Smooth muscle cell (in vitro differentiated cells): ENCODE measurements at regions not wholly inside any gene's neighbourhood (a gene's known extent, or its start where the extent isn't known, plus 50 kb on each side); places are given as distances from the start of the nearest gene placed in this dataset.

Source experiments
- DNase-seq: peaks from one replicate; lab custom pipeline; 2025; ENCODE audit not compliant: unreplicated experiment; lab: John Stamatoyannopoulos, UW
- H2AFZ ChIP-seq: fragments of 200-600 bp; sonication (generic); 2 replicates; pipeline ENCODE4 v1.6.0; 2016; ENCODE audit warnings: antibody characterized with exemption, low read depth, mild to moderate bottlenecking
- H3F3A ChIP-seq: fragments of 200-600 bp; sonication (generic); 2 replicates; pipeline ENCODE4 v1.6.0; 2017; ENCODE audit warnings: antibody characterized with exemption, low read depth
- H3K27ac ChIP-seq: fragments of 200-600 bp; sonication (generic); 2 replicates; pipeline ENCODE4 v1.5.1; 2016; ENCODE audit warnings: low read depth, mild to moderate bottlenecking
- H3K27me3 ChIP-seq: fragments of 200-600 bp; sonication (generic); 2 replicates; pipeline ENCODE4 v1.6.1; 2016; ENCODE audit warnings: low read depth, mild to moderate bottlenecking
- H3K36me3 ChIP-seq: fragments of 200-600 bp; sonication (generic); 2 replicates; pipeline ENCODE4 v1.5.1; 2016; ENCODE audit warnings: low read depth
- H3K4me1 ChIP-seq: fragments of 200-600 bp; sonication (generic); 2 replicates; pipeline ENCODE4 v1.5.1; 2016; ENCODE audit warnings: low read depth
- H3K4me2 ChIP-seq: fragments of 200-600 bp; sonication (generic); 2 replicates; pipeline ENCODE4 v1.6.0; 2016; ENCODE audit warnings: mild to moderate bottlenecking
- H3K4me3 ChIP-seq: fragments of 200-600 bp; sonication (generic); 2 replicates; pipeline ENCODE4 v1.5.1; 2016; ENCODE audit warnings: mild to moderate bottlenecking
- H3K79me2 ChIP-seq: fragments of 200-600 bp; sonication (generic); 2 replicates; pipeline ENCODE4 v1.6.0; 2016; ENCODE audit warnings: low read depth, mild to moderate bottlenecking
- H3K9ac ChIP-seq: fragments of 200-600 bp; sonication (generic); 2 replicates; pipeline ENCODE4 v1.6.0; 2016; ENCODE audit warnings: low read depth
- H3K9me3 ChIP-seq: fragments of 200-600 bp; sonication (generic); replicated peaks from 2 replicates; pipeline ENCODE4 v1.5.1; 2016; ENCODE audit warnings: low read depth
- H4K20me1 ChIP-seq: fragments of 200-600 bp; sonication (generic); 2 replicates; pipeline ENCODE4 v1.6.0; 2016; ENCODE audit warnings: low read depth
- WGBS: methylation state at CpG from one replicate; pipeline ENCODE4 v1.1.7; 2016; ENCODE audit warnings: low lambda C conversion rate; 5-methylcytosine and 5-hydroxymethylcytosine counted together
- TF ChIP-seq, protein P1 (sequence below): fragments of 200-600 bp; sonication (generic); IDR thresholded peaks from 2 replicates; pipeline ENCODE4 v1.5.1; 2017; ENCODE audit warnings: borderline replicate concordance, mild to moderate bottlenecking, antibody characterized with exemption; ENCODE audit not compliant: insufficient read depth, poor library complexity, severe bottlenecking

DNA sequence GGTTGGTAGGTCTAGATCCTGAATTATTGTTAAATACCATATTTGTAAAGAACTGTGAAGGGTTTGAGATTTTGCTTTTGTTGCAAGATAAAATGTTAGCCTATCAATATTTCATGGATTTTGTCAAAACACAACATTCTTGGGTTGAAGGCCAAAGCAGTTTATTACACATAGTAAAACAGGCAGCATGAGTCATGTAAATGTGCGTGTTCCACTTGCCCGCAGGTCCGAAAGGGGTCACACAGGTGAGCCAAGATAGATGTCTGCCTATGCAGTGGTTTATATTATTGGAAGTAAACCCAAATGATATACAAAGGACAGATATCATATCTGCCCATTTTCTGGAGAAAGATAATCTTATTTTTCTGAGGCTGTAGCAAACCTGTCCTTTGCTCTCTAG lies 1654.4 kb upstream of the SPRY2 start:
- DNase-seq, result no peak
- H3K9ac ChIP-seq, result no peak overlapping the region
- no peak overlapping the region for H3K27ac ChIP-seq
- H3K79me2 ChIP-seq, result no peaks in the 10 kb centered on the region
- H4K20me1 ChIP-seq, result no peaks in the 10 kb centered on the region
- no peak overlapping the region for H3K4me2 ChIP-seq
- H3K4me3 ChIP-seq, result no peak overlapping the region
- TF ChIP-seq, protein P1, sequence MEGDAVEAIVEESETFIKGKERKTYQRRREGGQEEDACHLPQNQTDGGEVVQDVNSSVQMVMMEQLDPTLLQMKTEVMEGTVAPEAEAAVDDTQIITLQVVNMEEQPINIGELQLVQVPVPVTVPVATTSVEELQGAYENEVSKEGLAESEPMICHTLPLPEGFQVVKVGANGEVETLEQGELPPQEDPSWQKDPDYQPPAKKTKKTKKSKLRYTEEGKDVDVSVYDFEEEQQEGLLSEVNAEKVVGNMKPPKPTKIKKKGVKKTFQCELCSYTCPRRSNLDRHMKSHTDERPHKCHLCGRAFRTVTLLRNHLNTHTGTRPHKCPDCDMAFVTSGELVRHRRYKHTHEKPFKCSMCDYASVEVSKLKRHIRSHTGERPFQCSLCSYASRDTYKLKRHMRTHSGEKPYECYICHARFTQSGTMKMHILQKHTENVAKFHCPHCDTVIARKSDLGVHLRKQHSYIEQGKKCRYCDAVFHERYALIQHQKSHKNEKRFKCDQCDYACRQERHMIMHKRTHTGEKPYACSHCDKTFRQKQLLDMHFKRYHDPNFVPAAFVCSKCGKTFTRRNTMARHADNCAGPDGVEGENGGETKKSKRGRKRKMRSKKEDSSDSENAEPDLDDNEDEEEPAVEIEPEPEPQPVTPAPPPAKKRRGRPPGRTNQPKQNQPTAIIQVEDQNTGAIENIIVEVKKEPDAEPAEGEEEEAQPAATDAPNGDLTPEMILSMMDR, result no peak
- H3F3A ChIP-seq, result no peaks in the 10 kb centered on the region
- no peak overlapping the region for H2AFZ ChIP-seq
- H3K9me3 ChIP-seq, result no peaks in the 10 kb centered on the region
- no peaks in the 10 kb centered on the region for H3K4me1 ChIP-seq
- 86% methylated on average over 3 of the region's 3 CpGs for WGBS
- no peaks in the 10 kb centered on the region for H3K27me3 ChIP-seq
- no peaks in the 10 kb centered on the region for H3K36me3 ChIP-seq

- no peaks in the 10 kb centered on the region for H4K20me1 ChIP-seq
- no peak for DNase-seq
- H3K4me3 ChIP-seq, result no peak overlapping the region
- H3K9ac ChIP-seq, result no peak overlapping the region
- no peaks in the 10 kb centered on the region for H3F3A ChIP-seq
- H3K27ac ChIP-seq, result no peak overlapping the region
- H3K36me3 ChIP-seq, result no peaks in the 10 kb centered on the region
- no peaks in the 10 kb centered on the region for H3K79me2 ChIP-seq
- H2AFZ ChIP-seq, result no peak overlapping the region
- H3K4me2 ChIP-seq, result no peak overlapping the region
- H3K4me1 ChIP-seq, result no peaks in the 10 kb centered on the region
- WGBS, result 79% methylated on average over 6 of the region's 6 CpGs
- no peaks in the 10 kb centered on the region for H3K27me3 ChIP-seq
- TF ChIP-seq, protein P1, result no peak
- no peaks in the 10 kb centered on the region for H3K9me3 ChIP-seq
Measured at GRCh38 chr13:81990652-81991051, 1649.7 kb upstream of the SPRY2 start.

GRCh38 chr13:81988567-81988966 lies 1647.6 kb upstream of the SPRY2 start:
- Histone ChIP-seq H3K36me3 (no peaks in the 10 kb centered on the region), H3K4me1 (no peaks in the 10 kb centered on the region), H3K4me2 (no peak overlapping the region), H3K27me3 (no peaks in the 10 kb centered on the region), H4K20me1 (no peaks in the 10 kb centered on the region), H3K79me2 (no peaks in the 10 kb centered on the region), H3F3A (no peaks in the 10 kb centered on the region), H3K4me3 (no peak overlapping the region), H3K9me3 (no peaks in the 10 kb centered on the region), H2AFZ (no peak overlapping the region), H3K9ac (no peak overlapping the region), H3K27ac (no peak overlapping the region)
- no peak for DNase-seq
- WGBS, result 57% methylated on average over 3 of the region's 3 CpGs
- TF ChIP-seq, protein P1, result no peak

GRCh38 chr13:81987677-81988357 lies 1646.9 kb upstream of the SPRY2 start:
- DNase-seq, result no peak

More at GRCh38 chr13:81987677-81988357, 1646.9 kb upstream of the SPRY2 start:
- Histone ChIP-seq H3K4me3 (no peak overlapping the region), H3K27ac (no peak overlapping the region), H2AFZ (no peak overlapping the region), H3K9ac (no peak overlapping the region), H4K20me1 (no peaks in the 10 kb centered on the region), H3F3A (no peaks in the 10 kb centered on the region), H3K36me3 (no peaks in the 10 kb centered on the region), H3K27me3 (no peaks in the 10 kb centered on the region), H3K4me2 (no peak overlapping the region), H3K9me3 (no peaks in the 10 kb centered on the region), H3K4me1 (no peaks in the 10 kb centered on the region), H3K79me2 (no peaks in the 10 kb centered on the region)
- TF ChIP-seq, protein P1, result no peak
- WGBS, result 21% methylated on average over 3 of the region's 3 CpGs
